Neural cell (in vitro differentiated cells): ENCODE measurements at regions not wholly inside any gene's neighbourhood (a gene's known extent, or its start where the extent isn't known, plus 50 kb on each side); places are given as distances from the start of the nearest gene placed in this dataset.

Experiments used
- H2AFZ ChIP-seq: fragments of 200-600, 300-800 bp; sonication (generic), shearing (Covaris generic); 2 replicates; pipeline ENCODE4 v1.6.0; 2014; ENCODE audit warnings: low read depth, mild to moderate bottlenecking, antibody characterized with exemption, low read length, moderate library complexity
- H3F3A ChIP-seq: fragments of 200-600 bp; shearing (Covaris generic); 2 replicates; pipeline ENCODE4 v1.6.1; 2016; ENCODE audit warnings: mild to moderate bottlenecking, moderate library complexity, mixed read lengths, antibody characterized with exemption, low read length; ENCODE audit not compliant: insufficient read depth, poor library complexity, severe bottlenecking
- H3K27ac ChIP-seq: fragments of 200-600, 300-800 bp; sonication (generic), shearing (Covaris generic); 2 replicates; pipeline ENCODE4 v1.5.1; 2014; ENCODE audit warnings: mild to moderate bottlenecking, low read length, moderate library complexity
- H3K27me3 ChIP-seq: fragments of 300-800, 200-600 bp; sonication (generic), shearing (Covaris generic); 2 replicates; pipeline ENCODE4 v1.6.0; 2014; ENCODE audit warnings: mild to moderate bottlenecking, low read depth, low read length, moderate library complexity; ENCODE audit not compliant: insufficient read depth
- H3K36me3 ChIP-seq: fragments of 300-800, 200-600 bp; sonication (generic), shearing (Covaris generic); 2 replicates; pipeline ENCODE4 v1.5.1; 2014; ENCODE audit warnings: mild to moderate bottlenecking, antibody characterized with exemption, low read length, moderate library complexity; ENCODE audit not compliant: insufficient read depth
- H3K4me2 ChIP-seq: fragments of 300-800, 200-600 bp; sonication (generic), shearing (Covaris generic); 2 replicates; pipeline ENCODE4 v1.6.0; 2014; ENCODE audit warnings: mild to moderate bottlenecking, low read length
- H3K4me3 ChIP-seq: fragments of 300-800, 200-600 bp; sonication (generic), shearing (Covaris generic); 2 replicates; pipeline ENCODE4 v1.5.1; 2014; ENCODE audit warnings: mild to moderate bottlenecking, low read length, moderate library complexity
- H3K79me2 ChIP-seq: fragments of 200-600 bp; shearing (Covaris generic); replicated peaks from 2 replicates; pipeline ENCODE4 v1.6.0; 2014; ENCODE audit warnings: mild to moderate bottlenecking, low read length, moderate library complexity; ENCODE audit not compliant: insufficient read depth
- H3K9ac ChIP-seq: fragments of 300-800, 200-600 bp; sonication (generic), shearing (Covaris generic); 2 replicates; pipeline ENCODE4 v1.6.1; 2016; ENCODE audit warnings: mild to moderate bottlenecking, low read length, mixed read lengths
- H3K9me2 ChIP-seq: fragments of 200-600 bp; shearing (Covaris generic); 2 replicates; pipeline ENCODE4 v1.6.1; 2016; ENCODE audit warnings: mild to moderate bottlenecking, low read length, mixed read lengths; ENCODE audit not compliant: insufficient read depth
- H3K9me3 ChIP-seq: fragments of 200-600, 300-800 bp; sonication (generic), shearing (Covaris generic); 2 replicates; pipeline ENCODE4 v1.6.1; 2016; ENCODE audit warnings: mild to moderate bottlenecking, mixed run types, low read length, moderate library complexity, mixed read lengths
- H4K20me1 ChIP-seq: fragments of 200-600 bp; shearing (Covaris generic); 2 replicates; pipeline ENCODE4 v1.6.1; 2016; ENCODE audit warnings: mild to moderate bottlenecking, mixed run types; ENCODE audit not compliant: insufficient read depth
- CTCF ChIP-seq: fragments of 450-650 bp; IDR thresholded peaks from 2 replicates; pipeline ENCODE4 v1.5.1; 2014; ENCODE audit warnings: antibody characterized with exemption, mild to moderate bottlenecking, moderate library complexity; ENCODE audit not compliant: poor library complexity, severe bottlenecking
- EP300 ChIP-seq: fragments of 450-650 bp; conservative IDR thresholded peaks from 2 replicates; pipeline ENCODE4 v1.6.1; 2014; ENCODE audit warnings: antibody characterized with exemption, mild to moderate bottlenecking, moderate library complexity; ENCODE audit not compliant: poor library complexity, severe bottlenecking
- EZH2 ChIP-seq: fragments of 200-600, 300-800 bp; shearing (Covaris generic), sonication (generic); IDR thresholded peaks from 2 replicates; pipeline ENCODE4 v1.6.1; 2014; ENCODE audit warnings: antibody characterized with exemption, low read length, borderline replicate concordance, mild to moderate bottlenecking; ENCODE audit not compliant: insufficient read depth, poor library complexity, severe bottlenecking
- MXI1 ChIP-seq: fragments of 450-650 bp; conservative IDR thresholded peaks from 2 replicates; pipeline ENCODE4 v1.6.1; 2014; ENCODE audit warnings: antibody characterized with exemption, mild to moderate bottlenecking; ENCODE audit not compliant: poor library complexity, severe bottlenecking
- POLR2AphosphoS5 ChIP-seq: IDR thresholded peaks from 2 replicates; pipeline ENCODE4 v1.6.1; 2012
- RAD21 ChIP-seq: fragments of 450-650 bp; conservative IDR thresholded peaks from 2 replicates; pipeline ENCODE4 v1.6.1; 2014; ENCODE audit warnings: antibody characterized with exemption, mild to moderate bottlenecking, moderate library complexity
- REST ChIP-seq: IDR thresholded peaks from 2 replicates; pipeline ENCODE4 v1.6.1; 2012; ENCODE audit warnings: borderline replicate concordance
- SMC3 ChIP-seq: fragments of 450-650 bp; conservative IDR thresholded peaks from 2 replicates; pipeline ENCODE4 v1.6.1; 2014; ENCODE audit warnings: antibody characterized with exemption, mild to moderate bottlenecking, moderate library complexity; ENCODE audit not compliant: poor library complexity
- TAF1 ChIP-seq: IDR thresholded peaks from 2 replicates; pipeline ENCODE4 v1.6.1; 2012; ENCODE audit warnings: low read depth

- Histone ChIP-seq H3K9ac (no peak overlapping the region), H3K27ac (no peak overlapping the region), H3K9me3 (no peaks in the 10 kb centered on the region), H3K36me3 (no peaks in the 10 kb centered on the region), H3F3A (no peaks in the 10 kb centered on the region), H3K4me3 (no peak overlapping the region), H3K4me2 (no peak overlapping the region), H3K79me2 (no peaks in the 10 kb centered on the region), H2AFZ (no peak overlapping the region), H3K27me3 (no peaks in the 10 kb centered on the region), H3K9me2 (no peaks in the 10 kb centered on the region), H4K20me1 (no peaks in the 10 kb centered on the region)
- TF ChIP-seq RAD21 (no peak), SMC3 (no peak), EZH2 (no peak), REST (no peak), TAF1 (no peak), EP300 (no peak), MXI1 (no peak), CTCF (no peak), POLR2AphosphoS5 (no peak)
Observed at GRCh38 chr10:29827512-29827911, 192.7 kb upstream of the SVIL start.

- Histone ChIP-seq H3K9ac (no peak overlapping the region), H3K36me3 (no peaks in the 10 kb centered on the region), H3K79me2 (no peaks in the 10 kb centered on the region), H3K4me2 (no peak overlapping the region), H3K27ac (no peak overlapping the region), H3K4me3 (no peak overlapping the region), H3K27me3 (no peaks in the 10 kb centered on the region), H2AFZ (no peak overlapping the region), H3K9me3 (no peaks in the 10 kb centered on the region), H4K20me1 (no peaks in the 10 kb centered on the region), H3K9me2 (no peaks in the 10 kb centered on the region), H3F3A (no peaks in the 10 kb centered on the region)
- TF ChIP-seq RAD21: no peak
- TF ChIP-seq CTCF: no peak
Observed at GRCh38 chr10:29826801-29827450, 192.2 kb upstream of the SVIL start.
